ENCODE measurements at regions not wholly inside any gene's neighbourhood (a gene's known extent, or its start where the extent isn't known, plus 50 kb on each side); places are given as distances from the start of the nearest gene placed in this dataset.

GRCh38 chr22:49506010-49506400, 321.7 kb downstream of the BRD1 start:
- no peak for TF ChIP-seq POU2F2 (IDR thresholded peaks at IDR 0.05; ENCODE audit: low read depth, low read length)
- no peak for TF ChIP-seq SPI1 (IDR thresholded peaks at IDR 0.05; ENCODE audit: low read depth, low read length)
- no peak for TF ChIP-seq PAX5 (IDR thresholded peaks at IDR 0.05; ENCODE audit: insufficient read depth, low read length, severe bottlenecking)
- TF ChIP-seq POLR2AphosphoS5 (IDR thresholded peaks at IDR 0.05; ENCODE audit: low read depth, low read length) = no peak
- no peak for TF ChIP-seq TAF1 (IDR thresholded peaks at IDR 0.05; ENCODE audit: low read depth, low read length)
- TF ChIP-seq POLR2A (IDR thresholded peaks at IDR 0.05; ENCODE audit: low read depth, low read length) = no peak
- no peak for FAIRE-seq

DNA sequence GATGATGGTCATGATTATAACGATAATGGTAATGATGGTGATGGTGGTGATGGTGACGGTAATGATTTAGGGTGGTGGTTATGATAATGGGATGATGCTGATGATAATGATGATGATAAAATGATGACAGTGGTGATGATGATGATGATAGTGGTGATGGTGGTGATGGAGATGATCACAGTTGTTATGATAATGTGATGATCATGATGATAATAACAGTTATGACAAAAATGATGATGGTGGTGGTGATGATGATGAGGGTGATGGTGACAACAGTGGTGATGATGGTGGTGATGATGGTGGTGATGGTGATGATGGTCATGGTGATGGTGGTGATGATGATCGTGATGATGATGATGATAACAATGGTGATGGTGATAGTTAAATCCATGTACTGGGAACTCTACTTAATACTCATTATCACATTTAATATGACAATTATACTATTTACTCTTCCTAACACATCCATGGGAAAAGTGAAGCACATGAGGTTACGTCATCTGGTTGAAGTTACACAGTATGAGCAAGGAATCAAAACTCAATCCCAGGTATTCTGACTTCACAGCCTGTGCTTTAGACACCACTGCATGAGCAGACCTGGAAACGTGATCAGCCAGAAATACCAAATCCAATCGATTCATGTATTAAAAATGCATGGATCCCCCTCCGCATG, 322.2 kb downstream of the BRD1 start:
- FAIRE-seq (peak; percentile 64), DNase-seq (ENCODE audit: insufficient read length, low spot score) (no peak)
- TF ChIP-seq TAF1 (IDR thresholded peaks at IDR 0.05; ENCODE audit: low read depth, low read length) (no peak), POU2F2 (IDR thresholded peaks at IDR 0.05; ENCODE audit: low read depth, low read length) (no peak), POLR2A (IDR thresholded peaks at IDR 0.05; ENCODE audit: low read depth, low read length) (no peak), SPI1 (IDR thresholded peaks at IDR 0.05; ENCODE audit: low read depth, low read length) (no peak), POLR2AphosphoS5 (IDR thresholded peaks at IDR 0.05; ENCODE audit: low read depth, low read length) (no peak), PAX5 (IDR thresholded peaks at IDR 0.05; ENCODE audit: insufficient read depth, low read length, severe bottlenecking) (no peak)

More at GRCh38 chr22:49506010-49506400, 321.7 kb downstream of the BRD1 start:
- DNase-seq (ENCODE audit: insufficient read length, low spot score) = no peak

- FAIRE-seq (no peak), DNase-seq (ENCODE audit: insufficient read length, low spot score) (no peak)
- TF ChIP-seq TAF1 (IDR thresholded peaks at IDR 0.05; ENCODE audit: low read depth, low read length) (no peak), SPI1 (IDR thresholded peaks at IDR 0.05; ENCODE audit: low read depth, low read length) (no peak), PAX5 (IDR thresholded peaks at IDR 0.05; ENCODE audit: insufficient read depth, low read length, severe bottlenecking) (no peak), POU2F2 (IDR thresholded peaks at IDR 0.05; ENCODE audit: low read depth, low read length) (no peak), POLR2A (IDR thresholded peaks at IDR 0.05; ENCODE audit: low read depth, low read length) (no peak), POLR2AphosphoS5 (IDR thresholded peaks at IDR 0.05; ENCODE audit: low read depth, low read length) (no peak)
Measured at GRCh38 chr22:49503896-49504521, 323.7 kb downstream of the BRD1 start.

- FAIRE-seq (no peak), DNase-seq (ENCODE audit: insufficient read length, low spot score) (no peak)
- TF ChIP-seq SPI1 (IDR thresholded peaks at IDR 0.05; ENCODE audit: low read depth, low read length) (peak; percentile 17; the same call in 1 of the 2 replicates), POLR2AphosphoS5 (IDR thresholded peaks at IDR 0.05; ENCODE audit: low read depth, low read length) (no peak)
Measured at GRCh38 chr22:49503321-49503720, 324.4 kb downstream of the BRD1 start.

GRCh38 chr22:49502126-49502826, 325.4 kb downstream of the BRD1 start:
- FAIRE-seq = no peak
- TF ChIP-seq POU2F2 (IDR thresholded peaks at IDR 0.05; ENCODE audit: low read depth, low read length) = no peak
- TF ChIP-seq POLR2AphosphoS5 (IDR thresholded peaks at IDR 0.05; ENCODE audit: low read depth, low read length) = no peak
- no peak for TF ChIP-seq POLR2A (IDR thresholded peaks at IDR 0.05; ENCODE audit: low read depth, low read length)
- TF ChIP-seq SPI1 (IDR thresholded peaks at IDR 0.05; ENCODE audit: low read depth, low read length) = no peak
- no peak for TF ChIP-seq TAF1 (IDR thresholded peaks at IDR 0.05; ENCODE audit: low read depth, low read length)
- TF ChIP-seq PAX5 (IDR thresholded peaks at IDR 0.05; ENCODE audit: insufficient read depth, low read length, severe bottlenecking) = no peak
- DNase-seq (ENCODE audit: insufficient read length, low spot score) = no peak

GRCh38 chr22:49500942-49501395, 326.7 kb downstream of the BRD1 start:
- FAIRE-seq (no peak), DNase-seq (ENCODE audit: insufficient read length, low spot score) (no peak)
- TF ChIP-seq PAX5 (IDR thresholded peaks at IDR 0.05; ENCODE audit: insufficient read depth, low read length, severe bottlenecking) (no peak), POU2F2 (IDR thresholded peaks at IDR 0.05; ENCODE audit: low read depth, low read length) (no peak), POLR2AphosphoS5 (IDR thresholded peaks at IDR 0.05; ENCODE audit: low read depth, low read length) (no peak), SPI1 (IDR thresholded peaks at IDR 0.05; ENCODE audit: low read depth, low read length) (no peak), POLR2A (IDR thresholded peaks at IDR 0.05; ENCODE audit: low read depth, low read length) (no peak), TAF1 (IDR thresholded peaks at IDR 0.05; ENCODE audit: low read depth, low read length) (no peak)

DNA sequence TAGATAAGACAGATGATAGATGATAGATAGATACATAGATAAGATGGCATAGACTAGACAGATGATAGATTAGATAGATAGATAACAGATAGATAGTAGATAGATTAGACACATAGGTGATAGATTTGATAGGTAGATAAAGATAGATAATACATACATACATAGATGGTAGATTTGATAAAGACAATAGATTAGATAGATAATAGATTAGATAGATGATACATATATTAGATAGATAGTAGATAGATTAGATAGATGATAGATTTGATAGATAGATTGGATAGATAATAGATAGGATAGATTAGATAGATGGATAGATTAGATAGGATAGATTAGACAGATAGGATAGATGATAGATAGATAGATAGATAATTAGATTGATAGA, 327.6 kb downstream of the BRD1 start:
- DNase-seq (ENCODE audit: insufficient read length, low spot score) (no peak), FAIRE-seq (no peak)
- TF ChIP-seq POU2F2 (IDR thresholded peaks at IDR 0.05; ENCODE audit: low read depth, low read length) = no peak
- TF ChIP-seq SPI1 (IDR thresholded peaks at IDR 0.05; ENCODE audit: low read depth, low read length) = no peak
- no peak for TF ChIP-seq PAX5 (IDR thresholded peaks at IDR 0.05; ENCODE audit: insufficient read depth, low read length, severe bottlenecking)
- TF ChIP-seq POLR2AphosphoS5 (IDR thresholded peaks at IDR 0.05; ENCODE audit: low read depth, low read length) = no peak
- TF ChIP-seq POLR2A (IDR thresholded peaks at IDR 0.05; ENCODE audit: low read depth, low read length) = no peak
- no peak for TF ChIP-seq TAF1 (IDR thresholded peaks at IDR 0.05; ENCODE audit: low read depth, low read length)

GRCh38 chr22:49499433-49500075, 328.1 kb downstream of the BRD1 start:
- TF ChIP-seq POLR2AphosphoS5 (IDR thresholded peaks at IDR 0.05; ENCODE audit: low read depth, low read length) = no peak
- no peak for TF ChIP-seq PAX5 (IDR thresholded peaks at IDR 0.05; ENCODE audit: insufficient read depth, low read length, severe bottlenecking)
- TF ChIP-seq TAF1 (IDR thresholded peaks at IDR 0.05; ENCODE audit: low read depth, low read length) = no peak
- TF ChIP-seq POU2F2 (IDR thresholded peaks at IDR 0.05; ENCODE audit: low read depth, low read length) = no peak
- no peak for TF ChIP-seq POLR2A (IDR thresholded peaks at IDR 0.05; ENCODE audit: low read depth, low read length)
- FAIRE-seq = no peak
- DNase-seq (ENCODE audit: insufficient read length, low spot score) = no peak

- DNase-seq (ENCODE audit: insufficient read length, low spot score) (no peak), FAIRE-seq (no peak)
- TF ChIP-seq POLR2AphosphoS5 (IDR thresholded peaks at IDR 0.05; ENCODE audit: low read depth, low read length) = no peak
- TF ChIP-seq TAF1 (IDR thresholded peaks at IDR 0.05; ENCODE audit: low read depth, low read length) = no peak
Measured at GRCh38 chr22:49497266-49497665, 330.4 kb downstream of the BRD1 start.

Measured in GM12891 (cell line).